ENCODE measurements at regions not wholly inside any gene's neighbourhood (a gene's known extent, or its start where the extent isn't known, plus 50 kb on each side); places are given as distances from the start of the nearest gene placed in this dataset.

GRCh38 chr2:216784456-216784855 is 75.4 kb downstream of the TNP1 start:
- DNase-seq (no peak), ATAC-seq (no peak)
- no peaks in the 10 kb centered on the region for H3K36me3 ChIP-seq
- no peak overlapping the region for H3K27ac ChIP-seq
- H3K27me3 ChIP-seq: no peaks in the 10 kb centered on the region
- H3K9me3 ChIP-seq: no peaks in the 10 kb centered on the region
- no peaks in the 10 kb centered on the region for H3K4me1 ChIP-seq
- intact Hi-C loops (cut with DNase I): no loop called here
- TF ChIP-seq CTCF (IDR thresholded peaks at IDR 0.05): no peak
- no peak overlapping the region for H3K4me3 ChIP-seq

DNA sequence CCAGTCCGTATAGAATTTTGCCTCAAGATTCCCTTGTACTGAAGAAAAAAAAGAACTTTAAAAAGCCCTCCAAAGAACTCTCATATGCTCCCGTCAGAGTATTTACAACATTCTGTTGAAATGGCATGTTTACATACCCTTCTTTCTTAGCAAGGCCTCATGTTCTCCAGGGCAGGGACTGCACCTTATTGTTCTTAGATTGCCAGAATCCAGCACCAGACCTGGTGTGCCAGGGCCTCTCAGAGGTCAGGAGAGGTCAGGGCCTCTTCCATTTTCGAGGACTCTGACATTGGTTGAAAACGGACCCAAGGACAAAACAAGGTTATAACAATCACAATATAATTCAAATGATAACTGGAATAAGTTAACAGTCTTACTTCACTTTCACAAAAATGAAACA is 78.2 kb downstream of the TNP1 start:
- no peak overlapping the region for H3K4me3 ChIP-seq
- H3K27ac ChIP-seq: no peak overlapping the region
- no peaks in the 10 kb centered on the region for H3K36me3 ChIP-seq
- no peak for TF ChIP-seq CTCF (IDR thresholded peaks at IDR 0.05)
- H3K9me3 ChIP-seq: no peaks in the 10 kb centered on the region
- H3K27me3 ChIP-seq: no peaks in the 10 kb centered on the region
- H3K4me1 ChIP-seq: no peaks in the 10 kb centered on the region
- DNase-seq: no peak
- intact Hi-C loops (cut with DNase I): no loop called here
- ATAC-seq: no peak

DNA sequence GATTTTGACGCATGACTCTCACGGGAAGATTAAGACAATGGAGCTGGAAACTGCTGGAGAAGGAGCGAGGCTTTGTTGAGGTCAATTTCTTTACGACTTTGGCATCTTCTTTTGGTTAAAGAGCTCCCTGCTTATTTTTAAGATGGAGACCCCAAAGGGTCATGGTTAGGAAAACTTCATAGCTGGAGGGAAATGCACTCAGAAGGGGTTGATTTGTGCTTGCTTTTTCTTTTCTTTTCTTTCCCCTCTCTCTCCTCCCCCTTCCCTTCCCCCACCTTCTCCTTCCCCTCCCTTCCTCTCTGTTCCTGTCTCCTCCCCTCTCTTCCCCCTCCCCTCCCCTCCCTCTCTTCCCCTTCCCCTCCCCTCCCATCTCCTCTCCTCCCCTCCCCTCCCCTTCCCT is 79.0 kb downstream of the TNP1 start:
- no peaks in the 10 kb centered on the region for H3K27me3 ChIP-seq
- no peak for DNase-seq
- H3K27ac ChIP-seq: no peak overlapping the region
- TF ChIP-seq CTCF (IDR thresholded peaks at IDR 0.05): no peak
- intact Hi-C loops (cut with DNase I): no loop called here
- no peaks in the 10 kb centered on the region for H3K4me1 ChIP-seq
- no peaks in the 10 kb centered on the region for H3K9me3 ChIP-seq
- no peak for ATAC-seq
- no peak overlapping the region for H3K4me3 ChIP-seq
- no peaks in the 10 kb centered on the region for H3K36me3 ChIP-seq

GRCh38 chr2:216777637-216778273 is 82.1 kb downstream of the TNP1 start:
- peak; percentile 41 to 50 for TF ChIP-seq CTCF (IDR thresholded peaks at IDR 0.05)
- Histone ChIP-seq H3K27ac (no peak overlapping the region), H3K27me3 (no peaks in the 10 kb centered on the region), H3K4me1 (no peaks in the 10 kb centered on the region), H3K36me3 (no peaks in the 10 kb centered on the region), H3K4me3 (no peak overlapping the region), H3K9me3 (no peaks in the 10 kb centered on the region)
- ATAC-seq: peak; percentile 75
- intact Hi-C loops (cut with DNase I): no loop called here
- DNase-seq: no peak

GRCh38 chr2:216776066-216776850 is 80.9 kb upstream of the IGFBP5 start:
- intact Hi-C loops (cut with DNase I): no loop called here
- DNase-seq: no peak
- Histone ChIP-seq H3K4me3 (no peak overlapping the region), H3K27ac (no peak overlapping the region), H3K36me3 (no peaks in the 10 kb centered on the region), H3K27me3 (no peaks in the 10 kb centered on the region), H3K4me1 (no peaks in the 10 kb centered on the region), H3K9me3 (no peaks in the 10 kb centered on the region)
- no peak for ATAC-seq
- TF ChIP-seq CTCF (IDR thresholded peaks at IDR 0.05): no peak

Measured in left lung (tissue), 4 donors.